ACC112 (cell line): ENCODE measurements at regions not wholly inside any gene's neighbourhood (a gene's known extent, or its start where the extent isn't known, plus 50 kb on each side); places are given as distances from the start of the nearest gene placed in this dataset.
"Not testable (repeated sequence)": the region's sequence is repeated elsewhere in the genome, so short reads cannot be mapped to it uniquely, and the experiment has no call there.

Experiments used
- H2AFZ ChIP-seq: fragments of 200-600 bp; sonication (generic); one replicate; pipeline ENCODE4 v1.6.0; 2017; ENCODE audit warnings: antibody characterized with exemption, low read length; ENCODE audit not compliant: unreplicated experiment
- H3K27ac ChIP-seq: fragments of 200-600 bp; sonication (generic); 2 replicates; pipeline ENCODE4 v1.5.1; 2014; ENCODE audit warnings: low read depth, mild to moderate bottlenecking, antibody characterized with exemption, low read length, moderate library complexity
- H3K27me3 ChIP-seq: fragments of 200-600 bp; sonication (generic); 2 replicates; pipeline ENCODE4 v1.6.1; 2014; ENCODE audit warnings: mild to moderate bottlenecking, antibody characterized with exemption, low read length, moderate library complexity, mixed read lengths; ENCODE audit not compliant: insufficient read depth
- H3K36me3 ChIP-seq: fragments of 200-600 bp; sonication (generic); 2 replicates; pipeline ENCODE4 v1.6.1; 2016; ENCODE audit warnings: mild to moderate bottlenecking, antibody characterized with exemption, low read length, moderate library complexity, mixed read lengths; ENCODE audit not compliant: insufficient read depth
- H3K4me1 ChIP-seq: fragments of 200-600 bp; sonication (generic); one replicate; pipeline ENCODE4 v1.6.1; 2016; ENCODE audit warnings: low read length, mixed read lengths; ENCODE audit not compliant: insufficient read depth, unreplicated experiment, control insufficient read depth
- H3K4me3 ChIP-seq: fragments of 200-600 bp; sonication (generic); 2 replicates; pipeline ENCODE4 v1.5.1; 2014; ENCODE audit warnings: mild to moderate bottlenecking, low read depth, low read length
- H3K79me2 ChIP-seq: fragments of 200-600 bp; sonication (generic); one replicate; pipeline ENCODE4 v1.6.0; 2016; ENCODE audit warnings: low read length; ENCODE audit not compliant: control insufficient read depth, unreplicated experiment, insufficient read depth

DNA sequence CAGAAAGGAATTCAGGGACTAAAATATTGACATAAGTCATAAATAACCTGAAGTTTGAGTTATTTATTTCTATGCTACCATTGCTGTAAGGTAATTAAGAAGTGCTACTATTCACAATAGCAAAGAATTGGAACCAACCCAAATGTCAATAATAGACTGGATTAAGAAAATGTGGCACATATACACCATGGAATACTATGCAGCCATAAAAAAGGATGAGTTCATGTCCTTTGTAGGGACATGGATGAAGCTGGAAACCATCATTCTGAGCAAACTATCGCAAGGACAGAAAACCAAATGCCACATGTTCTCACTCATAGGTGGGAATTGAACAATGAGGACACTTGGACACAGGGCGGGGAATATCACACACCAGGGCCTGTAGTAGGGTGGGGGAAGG, 77.9 kb upstream of the FAM204A start:
- H2AFZ ChIP-seq, H3K27ac ChIP-seq, H3K79me2 ChIP-seq, H3K4me1 ChIP-seq, H3K4me3 ChIP-seq, H3K36me3 ChIP-seq: not testable (repeated sequence)
- peaks cover 68% of the 10 kb centered on the region for H3K27me3 ChIP-seq

DNA sequence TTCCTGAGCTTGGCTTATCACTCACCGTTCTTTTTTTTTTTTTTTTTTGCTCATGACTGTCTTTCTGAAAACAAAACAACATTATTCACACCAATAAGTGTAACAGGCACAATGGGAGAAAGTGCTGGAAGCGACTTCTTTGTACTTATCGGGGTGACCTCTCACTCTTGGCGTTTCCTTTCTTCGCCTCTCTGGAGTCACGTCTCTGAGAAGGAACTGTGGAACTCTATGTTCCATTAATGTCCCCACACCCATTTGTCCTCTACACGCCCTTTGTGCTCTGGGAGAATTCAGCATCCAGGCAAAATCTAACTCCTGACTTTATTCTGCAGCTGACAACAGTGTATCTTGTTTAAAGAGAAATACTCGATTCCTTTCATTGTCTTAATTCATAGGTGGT, 70.8 kb upstream of the FAM204A start:
- peaks cover 91% of the 10 kb centered on the region for H3K27me3 ChIP-seq
- no peaks in the 10 kb centered on the region for H3K36me3 ChIP-seq
- H3K4me1 ChIP-seq: no peaks in the 10 kb centered on the region
- H3K79me2 ChIP-seq: no peaks in the 10 kb centered on the region
- no peak overlapping the region for H3K4me3 ChIP-seq
- H3K27ac ChIP-seq: no peak overlapping the region
- H2AFZ ChIP-seq: no peak overlapping the region

DNA sequence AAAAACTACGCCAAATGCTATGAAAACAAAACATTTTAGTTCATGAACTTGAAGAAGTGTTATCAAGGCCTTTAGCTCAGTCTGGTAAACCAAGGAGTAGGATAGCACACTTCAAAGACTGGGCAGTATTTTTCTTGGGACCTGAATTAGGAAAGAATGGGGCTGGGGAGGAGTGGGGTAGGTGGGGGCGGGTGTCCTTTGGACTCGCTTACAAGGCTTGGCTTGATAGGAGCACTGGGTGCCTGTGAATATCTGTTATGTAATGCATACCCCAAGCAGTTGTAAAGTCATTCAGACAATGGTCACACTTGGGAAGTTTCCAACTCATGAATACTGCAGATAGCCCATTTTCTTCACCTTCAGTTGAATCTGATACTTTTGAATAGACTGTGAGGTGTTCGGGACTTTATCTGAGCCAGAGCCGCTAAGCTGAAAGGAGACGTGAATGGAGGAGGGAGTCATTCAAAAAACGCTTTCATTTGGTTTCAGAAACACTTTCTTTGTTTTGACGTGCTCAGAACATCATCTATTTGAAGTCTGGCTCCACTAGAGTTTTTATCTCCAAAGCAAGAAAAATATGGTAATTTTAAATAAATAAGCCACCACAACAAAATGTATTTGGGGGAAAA, 70.1 kb upstream of the FAM204A start:
- H3K4me1 ChIP-seq: no peaks in the 10 kb centered on the region
- no peak overlapping the region for H2AFZ ChIP-seq
- no peak overlapping the region for H3K4me3 ChIP-seq
- no peaks in the 10 kb centered on the region for H3K79me2 ChIP-seq
- H3K27me3 ChIP-seq: peaks cover 94% of the 10 kb centered on the region
- H3K27ac ChIP-seq: no peak overlapping the region
- no peaks in the 10 kb centered on the region for H3K36me3 ChIP-seq

DNA sequence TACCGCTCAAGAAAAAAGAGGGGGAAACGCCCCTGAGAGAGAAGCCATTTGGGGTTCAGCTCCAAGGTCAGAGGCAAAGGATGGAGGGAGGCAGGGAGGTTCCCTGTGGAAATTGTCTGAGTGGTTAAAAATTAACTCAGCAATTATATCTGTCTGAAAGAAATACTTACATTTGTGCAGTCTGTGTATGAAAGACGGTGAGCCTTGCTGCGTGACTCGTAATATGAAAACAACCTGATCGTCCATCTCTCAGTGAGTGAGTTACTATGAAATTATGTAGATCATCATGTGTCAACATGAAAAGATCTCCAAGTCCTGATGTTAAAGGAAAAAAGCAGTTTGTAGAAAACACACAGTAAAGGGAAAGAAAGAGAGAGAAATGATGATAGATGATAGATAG, 67.2 kb upstream of the FAM204A start:
- Histone ChIP-seq H2AFZ (no peak overlapping the region), H3K4me1 (no peaks in the 10 kb centered on the region), H3K27ac (no peak overlapping the region), H3K4me3 (no peak overlapping the region), H3K27me3 (peaks cover 86% of the 10 kb centered on the region), H3K79me2 (no peaks in the 10 kb centered on the region), H3K36me3 (no peaks in the 10 kb centered on the region)

DNA sequence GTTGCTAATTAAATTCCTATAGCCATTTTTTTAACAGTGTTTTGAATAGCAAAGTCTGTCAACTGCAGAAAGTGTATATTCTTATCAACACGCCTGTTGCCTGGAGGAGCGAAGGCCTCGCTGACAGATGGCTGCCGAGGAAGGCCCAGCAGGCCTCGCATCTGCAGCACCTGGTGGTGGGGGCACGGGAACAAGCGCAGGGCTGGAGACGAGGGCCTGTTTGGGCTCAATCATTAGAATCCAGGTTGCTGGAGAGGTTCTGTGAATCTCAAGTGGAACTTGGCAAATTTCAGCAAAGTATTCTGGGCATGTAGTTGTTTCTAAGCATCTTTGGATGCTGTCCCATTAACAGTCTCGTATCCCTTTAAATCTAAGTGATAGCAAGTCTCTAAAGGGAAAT, 66.1 kb upstream of the FAM204A start:
- peaks cover 84% of the 10 kb centered on the region for H3K27me3 ChIP-seq
- H2AFZ ChIP-seq: no peak overlapping the region
- no peaks in the 10 kb centered on the region for H3K36me3 ChIP-seq
- no peak overlapping the region for H3K27ac ChIP-seq
- H3K4me3 ChIP-seq: no peak overlapping the region
- no peaks in the 10 kb centered on the region for H3K4me1 ChIP-seq
- H3K79me2 ChIP-seq: no peaks in the 10 kb centered on the region

DNA sequence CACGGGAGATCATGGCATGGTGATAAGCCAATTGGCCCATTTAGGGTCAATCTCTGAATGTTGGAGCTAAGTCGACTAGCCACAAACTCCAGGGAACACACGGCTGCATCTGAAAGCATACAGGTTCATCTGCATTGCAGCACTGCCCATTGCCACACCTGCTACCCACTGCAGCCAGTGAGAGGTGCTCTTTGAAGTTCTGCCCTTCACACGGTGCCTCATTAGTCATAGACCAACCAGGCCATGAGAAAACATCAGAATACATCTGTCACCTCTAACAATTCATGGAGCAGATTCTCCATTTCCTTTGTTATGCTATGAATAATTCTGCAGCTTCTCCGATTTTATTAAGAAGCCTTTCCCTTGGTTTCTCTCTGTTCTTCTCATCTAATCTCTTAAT, 65.7 kb upstream of the FAM204A start:
- no peak overlapping the region for H3K4me3 ChIP-seq
- no peak overlapping the region for H2AFZ ChIP-seq
- no peaks in the 10 kb centered on the region for H3K79me2 ChIP-seq
- no peak overlapping the region for H3K27ac ChIP-seq
- H3K4me1 ChIP-seq: no peaks in the 10 kb centered on the region
- peaks cover 84% of the 10 kb centered on the region for H3K27me3 ChIP-seq
- no peaks in the 10 kb centered on the region for H3K36me3 ChIP-seq

DNA sequence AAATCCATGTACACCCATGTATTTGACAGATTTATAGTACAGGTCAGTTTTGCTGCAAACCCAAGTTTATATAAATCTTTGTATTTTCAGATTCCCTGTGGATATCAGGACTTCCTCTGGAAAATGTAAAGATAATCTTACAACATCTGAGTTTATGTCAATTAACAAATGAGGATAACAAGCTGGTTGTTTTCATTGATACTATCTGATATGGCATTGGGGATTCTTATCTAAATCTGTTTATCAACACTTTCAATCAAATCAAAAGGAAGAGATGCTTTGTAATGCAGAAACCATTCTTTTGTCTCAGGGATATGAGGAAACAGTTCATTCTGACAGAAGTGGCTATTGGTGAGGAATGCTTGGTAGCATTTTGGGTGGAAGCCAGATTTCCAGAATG, 64.9 kb upstream of the FAM204A start:
- Histone ChIP-seq H3K4me3 (no peak overlapping the region), H2AFZ (no peak overlapping the region), H3K27me3 (peaks cover 84% of the 10 kb centered on the region), H3K36me3 (no peaks in the 10 kb centered on the region), H3K79me2 (no peaks in the 10 kb centered on the region), H3K4me1 (no peaks in the 10 kb centered on the region), H3K27ac (no peak overlapping the region)

DNA sequence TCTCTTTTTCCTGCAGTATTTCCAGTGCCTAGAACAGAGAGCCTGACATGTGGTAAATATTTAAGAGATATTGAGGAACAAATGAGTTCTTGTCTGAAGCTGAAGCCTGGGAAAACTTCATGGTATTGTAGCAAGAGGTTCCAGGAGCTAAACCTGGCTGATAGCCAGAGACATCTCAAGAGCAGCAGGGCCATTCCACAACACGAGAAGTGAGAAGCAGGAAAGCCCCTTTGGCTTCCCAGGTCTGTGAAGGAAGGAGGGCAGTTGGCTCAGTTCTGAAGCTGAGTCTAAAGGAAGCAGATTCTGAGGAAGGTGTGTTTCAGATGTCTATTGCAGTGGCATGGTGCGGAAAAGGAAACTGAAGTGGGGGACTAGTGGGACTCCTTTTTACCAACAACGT, 63.8 kb upstream of the FAM204A start:
- H3K4me1 ChIP-seq: no peaks in the 10 kb centered on the region
- peaks cover 80% of the 10 kb centered on the region for H3K27me3 ChIP-seq
- no peak overlapping the region for H2AFZ ChIP-seq
- H3K79me2 ChIP-seq: no peaks in the 10 kb centered on the region
- no peak overlapping the region for H3K27ac ChIP-seq
- H3K36me3 ChIP-seq: no peaks in the 10 kb centered on the region
- no peak overlapping the region for H3K4me3 ChIP-seq

DNA sequence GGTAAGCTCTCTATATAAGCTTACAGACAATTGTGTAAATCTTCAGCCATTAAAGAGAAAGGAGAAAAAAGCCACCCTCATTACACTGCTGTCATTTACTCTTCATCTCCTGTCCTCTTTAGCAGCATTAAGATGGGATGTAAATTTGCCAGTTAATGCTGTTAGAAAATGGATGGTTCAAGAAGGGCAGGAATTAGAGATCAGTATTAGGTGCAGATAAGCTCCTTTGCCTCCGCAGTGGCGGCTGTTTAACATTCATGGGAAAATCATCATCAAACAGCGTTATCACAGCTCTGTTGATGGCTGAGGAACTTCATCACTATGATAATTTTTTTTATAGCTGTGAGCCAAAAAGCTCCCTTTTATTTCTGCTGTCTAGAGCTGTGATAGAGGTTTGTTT, 61.8 kb upstream of the FAM204A start:
- no peaks in the 10 kb centered on the region for H3K4me1 ChIP-seq
- no peak overlapping the region for H3K27ac ChIP-seq
- H3K79me2 ChIP-seq: no peaks in the 10 kb centered on the region
- H2AFZ ChIP-seq: no peak overlapping the region
- no peak overlapping the region for H3K4me3 ChIP-seq
- H3K36me3 ChIP-seq: no peaks in the 10 kb centered on the region
- H3K27me3 ChIP-seq: peaks cover 70% of the 10 kb centered on the region

DNA sequence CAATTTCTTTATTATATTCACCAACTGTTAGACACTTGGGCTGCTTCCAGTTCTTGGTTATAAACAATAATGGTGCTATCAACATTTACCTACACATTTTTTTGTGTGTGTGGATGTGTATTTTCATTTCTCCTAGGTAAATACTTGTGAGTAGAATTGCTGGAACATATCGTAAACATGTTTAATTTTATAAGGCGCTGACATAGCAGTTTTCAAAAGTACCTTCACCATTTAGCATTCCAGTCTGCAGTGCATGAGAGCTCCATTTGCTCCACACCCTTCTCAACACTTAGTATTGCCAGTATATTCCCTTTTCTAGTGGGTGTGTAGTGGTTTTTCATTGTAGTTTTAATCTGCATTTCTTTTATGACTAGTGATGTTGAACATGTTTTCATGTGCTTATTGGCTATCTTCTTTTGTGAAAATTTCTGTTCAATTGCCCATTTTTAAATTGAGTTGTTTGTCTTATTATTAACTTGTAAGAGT, 59.6 kb upstream of the FAM204A start:
- Histone ChIP-seq H3K4me3 (no peak overlapping the region), H3K79me2 (no peaks in the 10 kb centered on the region), H3K4me1 (no peaks in the 10 kb centered on the region), H3K27me3 (peaks cover 71% of the 10 kb centered on the region), H2AFZ (no peak overlapping the region), H3K36me3 (no peaks in the 10 kb centered on the region), H3K27ac (no peak overlapping the region)

DNA sequence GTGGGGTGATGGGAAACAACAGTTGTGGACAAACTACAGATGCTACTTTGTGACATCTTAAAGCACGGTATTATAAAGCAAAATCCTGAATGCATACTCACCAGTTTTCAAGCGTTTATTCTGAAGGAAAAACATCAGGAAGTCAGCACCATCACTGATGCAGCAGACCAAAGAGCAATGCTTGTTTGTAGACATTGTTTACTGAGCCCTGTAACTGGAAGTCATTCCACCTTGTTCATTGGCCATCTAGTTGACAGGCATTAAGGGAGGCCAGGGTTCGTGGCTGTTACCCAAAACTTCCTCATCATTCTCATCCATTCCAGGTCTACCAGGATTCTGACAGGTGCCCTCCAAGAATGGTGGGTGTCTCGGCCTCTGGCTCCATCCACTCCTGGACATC, 55.3 kb upstream of the FAM204A start:
- H3K36me3 ChIP-seq: no peaks in the 10 kb centered on the region
- H3K79me2 ChIP-seq: no peaks in the 10 kb centered on the region
- H3K27me3 ChIP-seq: peaks cover 63% of the 10 kb centered on the region
- no peak overlapping the region for H3K4me3 ChIP-seq
- no peak overlapping the region for H2AFZ ChIP-seq
- no peaks in the 10 kb centered on the region for H3K4me1 ChIP-seq
- no peak overlapping the region for H3K27ac ChIP-seq
